ENCODE measurements at regions not wholly inside any gene's neighbourhood (a gene's known extent, or its start where the extent isn't known, plus 50 kb on each side); places are given as distances from the start of the nearest gene placed in this dataset.

GRCh38 chr3:39725321-39725720 is 84.1 kb upstream of the MYRIP start:
- TF ChIP-seq CTCF (IDR thresholded peaks at IDR 0.05) (no peak), POLR2A (IDR thresholded peaks at IDR 0.05) (no peak)
